Cardiac muscle cell (in vitro differentiated cells and primary cell): ENCODE measurements at regions not wholly inside any gene's neighbourhood (a gene's known extent, or its start where the extent isn't known, plus 50 kb on each side); places are given as distances from the start of the nearest gene placed in this dataset.

Experiments
- DNase-seq, 2 donors: peaks; one replicate each; pipeline versions ENCODE4 v3.0.0 to v3.0.0-alpha.2; 2010 to 2017; ENCODE audit warnings: low read depth in 1 of 2, low spot score in 1 of 2
- H3K27ac ChIP-seq: fragments of 200-600 bp; sonication (generic); 2 replicates; pipeline ENCODE4 v1.5.1; 2016
- H3K27me3 ChIP-seq: fragments of 200-600 bp; sonication (generic); 2 replicates; pipeline ENCODE4 v1.6.0; 2016; ENCODE audit warnings: control low read depth
- H3K36me3 ChIP-seq: fragments of 200-600 bp; sonication (generic); 2 replicates; pipeline ENCODE4 v1.5.1; 2016; ENCODE audit warnings: control low read depth
- H3K4me1 ChIP-seq: fragments of 200-600 bp; sonication (generic); 2 replicates; pipeline ENCODE4 v1.8.1; 2017; ENCODE audit warnings: low read depth, mild to moderate bottlenecking, mixed run types
- H3K4me3 ChIP-seq: fragments of 200-600 bp; sonication (generic); 2 replicates; pipeline ENCODE4 v1.5.1; 2016; ENCODE audit warnings: mild to moderate bottlenecking
- H3K9me3 ChIP-seq: fragments of 200-600 bp; sonication (generic); 2 replicates; pipeline ENCODE4 v1.5.1; 2017; ENCODE audit warnings: low read depth, mild to moderate bottlenecking, control low read depth
- TF ChIP-seq, protein P1 (sequence below): IDR thresholded peaks from 2 replicates; pipeline ENCODE4 v1.5.1; 2012; ENCODE audit warnings: low read depth, mild to moderate bottlenecking, low read length

DNA sequence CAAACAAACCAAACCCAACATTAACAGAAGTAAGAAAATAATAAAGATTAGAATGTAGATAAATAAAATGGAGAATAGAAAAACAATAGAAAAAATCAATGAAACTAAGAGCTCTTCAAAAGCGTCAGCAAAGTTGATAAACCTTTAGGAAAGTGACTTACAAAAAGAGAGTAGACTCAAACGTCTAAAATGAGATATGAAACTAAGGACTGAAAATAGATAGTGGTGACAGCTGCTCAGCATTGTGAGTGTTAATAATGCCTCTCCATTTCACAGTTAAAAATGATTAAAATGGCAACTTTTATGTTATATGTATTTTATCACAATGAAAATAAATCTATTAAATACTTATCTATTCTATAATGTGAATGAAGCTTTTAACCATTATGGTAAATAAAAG is 125.7 kb upstream of the CPXCR1 start:
- no peaks in the 10 kb centered on the region for H3K9me3 ChIP-seq
- TF ChIP-seq, protein P1, sequence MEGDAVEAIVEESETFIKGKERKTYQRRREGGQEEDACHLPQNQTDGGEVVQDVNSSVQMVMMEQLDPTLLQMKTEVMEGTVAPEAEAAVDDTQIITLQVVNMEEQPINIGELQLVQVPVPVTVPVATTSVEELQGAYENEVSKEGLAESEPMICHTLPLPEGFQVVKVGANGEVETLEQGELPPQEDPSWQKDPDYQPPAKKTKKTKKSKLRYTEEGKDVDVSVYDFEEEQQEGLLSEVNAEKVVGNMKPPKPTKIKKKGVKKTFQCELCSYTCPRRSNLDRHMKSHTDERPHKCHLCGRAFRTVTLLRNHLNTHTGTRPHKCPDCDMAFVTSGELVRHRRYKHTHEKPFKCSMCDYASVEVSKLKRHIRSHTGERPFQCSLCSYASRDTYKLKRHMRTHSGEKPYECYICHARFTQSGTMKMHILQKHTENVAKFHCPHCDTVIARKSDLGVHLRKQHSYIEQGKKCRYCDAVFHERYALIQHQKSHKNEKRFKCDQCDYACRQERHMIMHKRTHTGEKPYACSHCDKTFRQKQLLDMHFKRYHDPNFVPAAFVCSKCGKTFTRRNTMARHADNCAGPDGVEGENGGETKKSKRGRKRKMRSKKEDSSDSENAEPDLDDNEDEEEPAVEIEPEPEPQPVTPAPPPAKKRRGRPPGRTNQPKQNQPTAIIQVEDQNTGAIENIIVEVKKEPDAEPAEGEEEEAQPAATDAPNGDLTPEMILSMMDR: no peak
- no peak for DNase-seq
- no peak overlapping the region for H3K27ac ChIP-seq
- no peaks in the 10 kb centered on the region for H3K27me3 ChIP-seq
- H3K4me1 ChIP-seq: peaks cover 4% of the 10 kb centered on the region
- no peak overlapping the region for H3K4me3 ChIP-seq
- H3K36me3 ChIP-seq: no peaks in the 10 kb centered on the region

DNA sequence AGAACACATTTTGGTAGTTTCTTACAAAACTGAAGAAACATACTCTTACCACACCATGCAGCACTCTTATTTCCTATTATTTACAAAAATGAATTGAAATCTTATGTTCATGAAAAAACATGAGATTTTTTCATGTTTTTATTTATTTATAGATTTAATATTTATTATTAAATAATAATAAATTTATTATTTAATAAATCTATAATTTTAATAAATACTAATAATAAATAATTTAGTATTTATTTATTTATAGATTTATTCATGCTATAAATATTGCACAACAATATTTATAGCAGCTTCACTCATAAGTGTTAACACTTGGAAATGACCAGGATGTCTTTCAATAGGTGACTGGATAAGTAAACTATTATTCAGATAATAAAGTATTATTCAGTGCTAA is 91.6 kb upstream of the CPXCR1 start:
- no peak overlapping the region for H3K27ac ChIP-seq
- H3K9me3 ChIP-seq: no peaks in the 10 kb centered on the region
- H3K4me1 ChIP-seq: peaks cover 5% of the 10 kb centered on the region
- H3K4me3 ChIP-seq: no peak overlapping the region
- no peaks in the 10 kb centered on the region for H3K36me3 ChIP-seq
- TF ChIP-seq, protein P1: no peak
- no peaks in the 10 kb centered on the region for H3K27me3 ChIP-seq
- DNase-seq: no peak

DNA sequence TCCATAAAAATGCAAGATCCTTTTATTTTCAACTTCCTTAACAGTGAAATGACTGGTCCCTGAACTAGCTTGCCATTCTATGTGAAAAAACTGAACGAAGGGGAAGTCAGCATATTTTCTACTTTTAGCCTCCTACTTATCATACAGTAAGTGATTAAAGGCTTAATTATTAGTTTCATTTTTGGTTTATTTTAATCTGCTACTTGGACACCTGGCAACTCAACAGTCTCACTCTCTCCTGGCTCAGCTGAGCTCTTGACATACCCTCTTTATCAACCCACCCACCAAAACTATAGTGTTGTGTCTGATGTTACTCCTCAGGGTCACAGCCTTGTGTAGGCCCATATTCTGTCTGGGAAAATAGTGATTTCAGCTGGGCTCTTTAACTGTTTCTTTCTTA is 86.2 kb upstream of the CPXCR1 start:
- Histone ChIP-seq H3K27me3 (no peaks in the 10 kb centered on the region), H3K27ac (no peak overlapping the region), H3K4me1 (peaks cover 5% of the 10 kb centered on the region), H3K4me3 (no peak overlapping the region), H3K9me3 (no peaks in the 10 kb centered on the region), H3K36me3 (no peaks in the 10 kb centered on the region)
- no peak for DNase-seq
- TF ChIP-seq, protein P1: no peak

DNA sequence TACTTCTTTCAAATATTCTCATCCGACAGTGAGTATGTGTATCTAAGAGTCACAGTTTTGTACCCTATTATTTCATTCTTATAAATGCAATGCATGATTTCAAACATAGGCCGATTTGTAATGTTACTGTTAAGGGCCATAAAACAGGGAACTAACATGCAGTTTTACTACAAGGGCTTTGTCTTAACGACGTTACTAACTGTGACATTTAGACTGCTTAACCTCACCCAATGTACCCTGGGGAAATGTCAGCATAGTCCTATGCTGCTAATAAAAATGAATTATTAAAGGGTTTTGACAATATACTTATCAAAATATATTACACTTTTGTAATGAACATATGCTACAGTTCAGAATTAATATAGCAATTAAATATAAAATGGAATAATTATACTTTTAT is 74.8 kb upstream of the CPXCR1 start:
- H3K27ac ChIP-seq: no peak overlapping the region
- no peak overlapping the region for H3K4me3 ChIP-seq
- H3K4me1 ChIP-seq: no peaks in the 10 kb centered on the region
- no peaks in the 10 kb centered on the region for H3K9me3 ChIP-seq
- TF ChIP-seq, protein P1: no peak
- H3K27me3 ChIP-seq: no peaks in the 10 kb centered on the region
- no peaks in the 10 kb centered on the region for H3K36me3 ChIP-seq
- DNase-seq: no peak
